Chondrocyte (in vitro differentiated cells): ENCODE measurements at regions not wholly inside any gene's neighbourhood (a gene's known extent, or its start where the extent isn't known, plus 50 kb on each side); places are given as distances from the start of the nearest gene placed in this dataset.

Experiments
- DNase-seq: peaks from one replicate; pipeline ENCODE4 v3.0.0; 2021; ENCODE audit warnings: mixed read lengths, low spot score
- H3K27ac Mint-ChIP-seq: one replicate; pipeline ENCODE4 v1.8.0; 2021; ENCODE audit warnings: mild to moderate bottlenecking, moderate library complexity, mixed read lengths; ENCODE audit not compliant: unreplicated experiment
- H3K27me3 Mint-ChIP-seq: 2 replicates; pipeline ENCODE4 v1.8.0; 2021; ENCODE audit warnings: low read depth, mixed read lengths
- H3K36me3 Mint-ChIP-seq: 2 replicates; pipeline ENCODE4 v1.8.0; 2021; ENCODE audit warnings: low read depth, mixed read lengths
- H3K4me1 Mint-ChIP-seq: 2 replicates; pipeline ENCODE4 v1.8.0; 2021; ENCODE audit warnings: low read depth, mild to moderate bottlenecking, mixed read lengths
- H3K4me3 Mint-ChIP-seq: one replicate; pipeline ENCODE4 v1.8.0; 2021; ENCODE audit warnings: mild to moderate bottlenecking, moderate library complexity, mixed read lengths; ENCODE audit not compliant: unreplicated experiment
- H3K9me3 Mint-ChIP-seq: 2 replicates; pipeline ENCODE4 v1.8.0; 2021; ENCODE audit warnings: low read depth, mixed read lengths
- CTCF ChIP-seq: fragments of 200-600 bp; sonication (generic); IDR thresholded peaks from 2 replicates; pipeline ENCODE4 v1.5.0; 2021; ENCODE audit warnings: antibody characterized with exemption, mild to moderate bottlenecking, moderate library complexity

DNA sequence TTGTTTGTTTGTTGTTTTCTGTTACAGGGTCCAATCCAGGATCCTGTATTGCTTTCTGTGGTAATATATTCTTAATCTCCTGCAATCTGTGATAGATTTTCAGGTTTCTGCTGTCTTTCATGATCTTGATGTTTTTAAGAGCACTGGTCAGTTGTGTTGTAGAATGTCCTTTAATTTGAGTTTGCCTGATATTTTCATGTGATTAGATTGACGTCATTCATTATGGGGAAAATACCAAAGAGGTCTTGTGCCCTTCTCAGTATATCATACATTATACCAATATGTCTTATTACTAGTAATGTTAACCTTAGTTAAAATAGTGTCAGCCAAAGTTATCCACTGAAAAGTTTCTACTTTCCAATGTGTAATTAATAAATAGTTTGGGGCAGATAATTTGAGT lies 929.3 kb downstream of the PCDH19 start:
- no peak overlapping the region for H3K4me3 Mint-ChIP-seq
- no peaks in the 10 kb centered on the region for H3K4me1 Mint-ChIP-seq
- no peak overlapping the region for H3K27ac Mint-ChIP-seq
- no peak for DNase-seq
- no peaks in the 10 kb centered on the region for H3K9me3 Mint-ChIP-seq
- H3K27me3 Mint-ChIP-seq, result no peaks in the 10 kb centered on the region
- H3K36me3 Mint-ChIP-seq, result no peaks in the 10 kb centered on the region
- no peak for TF ChIP-seq CTCF

DNA sequence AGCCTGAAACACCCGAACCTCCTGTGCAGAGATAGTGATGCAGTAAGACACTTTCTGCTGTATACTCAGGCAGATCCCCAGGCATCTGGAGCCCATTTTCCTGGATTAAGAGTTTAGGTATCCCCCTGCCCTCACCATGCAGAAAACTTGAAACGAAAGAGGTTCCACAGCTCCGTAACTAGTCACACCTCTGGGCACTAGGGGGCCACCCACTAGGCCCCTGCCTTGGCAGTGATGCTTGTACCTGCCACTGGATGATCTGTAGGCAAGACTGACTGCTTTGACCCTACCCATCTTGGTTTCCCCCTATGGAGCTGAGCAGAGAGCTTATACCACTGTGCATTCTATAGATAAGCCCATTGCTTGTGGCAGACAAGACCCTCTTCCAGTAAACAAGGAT lies 940.6 kb downstream of the PCDH19 start:
- no peak for TF ChIP-seq CTCF
- Mint-ChIP-seq H3K4me1 (no peaks in the 10 kb centered on the region), H3K36me3 (no peaks in the 10 kb centered on the region), H3K27me3 (no peaks in the 10 kb centered on the region), H3K4me3 (no peak overlapping the region), H3K9me3 (peaks cover 7% of the 10 kb centered on the region), H3K27ac (no peak overlapping the region)
- DNase-seq, result peak; percentile 38

DNA sequence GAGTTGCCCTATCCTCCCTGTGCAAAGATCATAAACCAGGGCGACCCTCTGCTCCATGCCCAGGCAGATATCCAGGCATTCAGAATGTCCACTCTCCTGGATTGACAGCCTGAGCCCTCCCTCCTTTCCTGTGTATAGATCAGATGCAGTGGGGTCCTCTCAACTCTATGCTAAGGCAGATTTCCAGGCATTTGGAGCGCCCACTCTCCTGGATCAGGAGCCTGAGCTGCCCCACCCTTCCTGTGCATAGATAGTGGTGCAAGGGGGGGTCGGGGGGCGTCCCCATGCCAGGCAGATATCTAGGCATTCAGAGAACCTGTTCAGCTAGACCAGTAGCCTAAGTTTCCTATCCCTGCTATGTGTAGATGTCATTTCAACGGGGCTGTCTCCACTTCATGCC lies 941.1 kb downstream of the PCDH19 start:
- no peak for DNase-seq
- Mint-ChIP-seq H3K4me3 (no peak overlapping the region), H3K36me3 (no peaks in the 10 kb centered on the region), H3K27ac (no peak overlapping the region), H3K4me1 (no peaks in the 10 kb centered on the region), H3K27me3 (no peaks in the 10 kb centered on the region), H3K9me3 (peaks cover 4% of the 10 kb centered on the region)
- no peak for TF ChIP-seq CTCF

DNA sequence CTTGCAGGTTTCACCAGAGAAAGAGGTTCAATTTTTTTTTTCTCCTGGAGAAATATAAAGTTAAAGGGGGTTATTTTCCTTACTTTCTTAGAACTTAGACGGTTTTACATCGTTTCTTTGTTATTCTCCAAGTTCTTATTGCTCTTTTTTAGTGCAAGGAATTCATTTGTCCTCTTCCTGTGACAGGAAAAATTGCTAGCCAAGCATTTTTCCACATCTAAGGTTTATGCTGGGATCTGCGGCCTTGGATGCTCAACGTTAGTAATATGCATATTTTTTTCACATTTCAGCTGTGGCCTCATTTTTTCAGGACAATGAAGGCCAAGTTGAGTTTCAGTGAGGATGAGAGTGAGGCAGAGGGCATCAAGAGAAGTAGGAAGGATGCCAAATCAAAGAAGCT lies 948.9 kb downstream of the PCDH19 start:
- Mint-ChIP-seq H3K27me3 (no peaks in the 10 kb centered on the region), H3K4me3 (no peak overlapping the region), H3K36me3 (no peaks in the 10 kb centered on the region), H3K4me1 (no peaks in the 10 kb centered on the region), H3K27ac (no peak overlapping the region), H3K9me3 (peaks cover 2% of the 10 kb centered on the region)
- TF ChIP-seq CTCF, result no peak
- DNase-seq, result no peak

DNA sequence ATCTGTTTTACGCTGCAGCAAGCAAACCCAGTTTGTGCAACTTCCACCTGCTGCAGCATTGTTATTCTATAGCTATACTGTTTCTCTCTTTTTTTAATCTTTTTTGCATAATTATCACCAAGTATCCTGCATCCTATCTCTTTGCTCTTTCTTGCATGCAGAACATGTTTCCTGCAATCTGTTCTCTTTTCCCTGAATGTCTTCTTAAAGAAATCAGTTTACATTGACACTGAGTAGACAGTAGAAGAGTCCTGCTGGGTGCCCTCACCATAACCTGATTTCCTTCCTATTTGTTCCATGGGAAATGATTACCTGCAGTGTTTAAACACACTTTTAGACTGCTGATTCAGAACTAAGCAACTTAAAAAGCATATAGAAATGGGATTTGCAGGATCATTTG lies 964.7 kb downstream of the PCDH19 start:
- no peaks in the 10 kb centered on the region for H3K4me1 Mint-ChIP-seq
- no peaks in the 10 kb centered on the region for H3K9me3 Mint-ChIP-seq
- H3K4me3 Mint-ChIP-seq, result no peak overlapping the region
- H3K36me3 Mint-ChIP-seq, result no peaks in the 10 kb centered on the region
- no peak overlapping the region for H3K27ac Mint-ChIP-seq
- H3K27me3 Mint-ChIP-seq, result no peaks in the 10 kb centered on the region
- DNase-seq, result no peak
- TF ChIP-seq CTCF, result no peak
